ENCODE measurements at regions not wholly inside any gene's neighbourhood (a gene's known extent, or its start where the extent isn't known, plus 50 kb on each side); places are given as distances from the start of the nearest gene placed in this dataset.

DNA sequence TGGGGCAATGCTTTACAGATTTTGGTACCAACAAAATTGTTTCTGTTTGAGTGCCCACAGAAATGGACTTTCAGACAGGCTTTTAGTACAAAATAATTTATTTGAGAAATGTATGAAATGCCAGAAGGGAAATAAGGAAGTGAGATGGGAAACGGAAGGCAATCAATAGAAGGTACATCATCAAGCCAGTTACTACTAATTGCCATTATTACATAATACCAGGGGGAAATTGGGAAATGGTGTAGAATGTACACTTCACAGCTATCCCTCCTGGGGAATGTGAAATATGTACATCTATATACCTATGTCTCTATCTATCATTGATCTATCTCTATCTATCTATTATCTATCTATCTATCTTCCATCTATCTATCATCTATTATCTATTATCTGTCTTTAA, 264.6 kb upstream of the B3GALT2 start:
- TF ChIP-seq POLR2AphosphoS5 (IDR thresholded peaks at IDR 0.05; ENCODE audit: low read depth, low read length) = no peak
- no peak for TF ChIP-seq TAF1 (IDR thresholded peaks at IDR 0.05; ENCODE audit: low read depth, low read length)
- no peak for TF ChIP-seq POLR2A (IDR thresholded peaks at IDR 0.05; ENCODE audit: low read depth, low read length)
- TF ChIP-seq POU2F2 (IDR thresholded peaks at IDR 0.05; ENCODE audit: low read depth, low read length) = no peak
- no peak for TF ChIP-seq SPI1 (IDR thresholded peaks at IDR 0.05; ENCODE audit: low read depth, low read length)
